ENCODE measurements at regions not wholly inside any gene's neighbourhood (a gene's known extent, or its start where the extent isn't known, plus 50 kb on each side); places are given as distances from the start of the nearest gene placed in this dataset.
"Not testable (repeated sequence)": the region's sequence is repeated elsewhere in the genome, so short reads cannot be mapped to it uniquely, and the experiment has no call there.

- TF ChIP-seq CTCF (IDR thresholded peaks at IDR 0.05 in 2 of 3, conservative IDR thresholded peaks at IDR 0.05 in 1 of 3; ENCODE audit: borderline replicate concordance in 1 of 3, insufficient read depth in 1 of 3, low read depth in 2 of 3, low read length in 2 of 3); EZH2phosphoT487 (IDR thresholded peaks at IDR 0.05; ENCODE audit: borderline replicate concordance): not testable (repeated sequence)
These were observed 104.4 kb upstream of the ROPN1B start for GRCh38 chr3:125864532-125864931.
